K562 (cell line): ENCODE measurements at regions not wholly inside any gene's neighbourhood (a gene's known extent, or its start where the extent isn't known, plus 50 kb on each side); places are given as distances from the start of the nearest gene placed in this dataset.
A peak's percentile ranks its signal among the peaks of the same experiment; 100 is the strongest.

ENCODE experiments used
- ATAC-seq: fragments of 200-7000 bp; cut with Tn5 transposase; 3 replicates; pipeline ENCODE4 v1.9.1; 2020; ENCODE audit warnings: moderate library complexity
- BruUV-seq: library from RNA; stranded (reverse); fragments of 400-500 nt; replicated peaks from 2 replicates; lab custom pipeline; 2021; lab: Mats Ljungman, UMichigan
- CTCF ChIA-PET: fragments of 300-600 bp; formaldehyde crosslinking; extraction: SDS; loops from one replicate; lab custom pipeline; 2021; ENCODE audit warnings: low intra/inter-chr PET ratio; lab: Yijun Ruan, JAX
- POLR2A ChIA-PET: fragments of 300-600, 350-650 bp; sonication (Branson Sonifier 250); formaldehyde crosslinking; extraction: SDS; loops from one replicate; lab custom pipeline; 2021; ENCODE audit warnings: antibody characterized with exemption, inconsistent platforms; lab: Yijun Ruan, JAX
- DNase-seq, 4 experiments: peaks; one replicate each; pipeline versions ENCODE4 v3.0.0 to v3.0.0-alpha.2; 2011 to 2018; ENCODE audit warnings: low spot score in 3 of 4, mixed read lengths in 3 of 4; ENCODE audit errors: extremely low read depth in 1 of 4
- FAIRE-seq: peaks from 2 replicates; lab custom pipeline; 2011; peaks lifted over from hg19 to GRCh38; lab: Jason Lieb, UNC
- H2AFZ ChIP-seq: 2 replicates; pipeline ENCODE4 v1.6.0; 2011; ENCODE audit warnings: low read depth, low read length, control low read depth, inconsistent platforms
- H3K27ac ChIP-seq: fragments of 200-600 bp; 3 replicates; pipeline ENCODE4 v1.8.0; 2011; ENCODE audit warnings: low read depth, mild to moderate bottlenecking, control low read depth, inconsistent platforms, low read length, moderate library complexity, mixed read lengths; ENCODE audit errors: extremely low read depth
- H3K27me3 ChIP-seq, 2 experiments: fragments of 300-600 bp in 1 of 2; 2 replicates in 1 of 2; 3 replicates in 1 of 2; pipeline versions ENCODE4 v1.6.0 to v1.8.0; 2011; ENCODE audit warnings: inconsistent platforms in 2 of 2, low read length in 2 of 2, mild to moderate bottlenecking in 1 of 2, mixed read lengths in 1 of 2, moderate library complexity in 1 of 2; ENCODE audit not compliant: control insufficient read depth in 2 of 2, insufficient read depth in 2 of 2
- H3K36me3 ChIP-seq: fragments of 300-600 bp; 3 replicates; pipeline ENCODE4 v1.8.0; 2011; ENCODE audit warnings: mild to moderate bottlenecking, low read length, inconsistent platforms; ENCODE audit not compliant: control insufficient read depth, insufficient read depth
- H3K4me1 ChIP-seq, 2 experiments: fragments of 200-600 bp in 1 of 2; replicated peaks in 1 of 2; 2 replicates in 1 of 2; 3 replicates in 1 of 2; pipeline versions ENCODE4 v1.5.1 to v1.8.0; 2011; ENCODE audit warnings: inconsistent platforms in 2 of 2, low read length in 2 of 2, mild to moderate bottlenecking in 1 of 2, mixed read lengths in 1 of 2, moderate library complexity in 1 of 2; ENCODE audit not compliant: control insufficient read depth in 2 of 2, insufficient read depth in 2 of 2
- H3K4me2 ChIP-seq: 2 replicates; pipeline ENCODE4 v1.6.1; 2011; ENCODE audit warnings: low read length, control low read depth, inconsistent platforms, mixed read lengths; ENCODE audit not compliant: insufficient read depth
- H3K4me3 ChIP-seq: fragments of 200-600 bp; sonication (generic), shearing (Covaris generic); 2 replicates; pipeline ENCODE4 v1.5.1; 2016; ENCODE audit warnings: control low read depth, inconsistent platforms
- H3K79me2 ChIP-seq: fragments of 200-600 bp; 3 replicates; pipeline ENCODE4 v1.8.0; 2011; ENCODE audit warnings: low read length, inconsistent platforms; ENCODE audit not compliant: control insufficient read depth, insufficient read depth
- H3K9ac ChIP-seq, 2 experiments: 2 replicates each; pipeline versions ENCODE4 v1.6.0 to v1.6.1; 2011; ENCODE audit warnings: low read depth in 2 of 2, low read length in 2 of 2, control low read depth in 1 of 2, inconsistent platforms in 1 of 2, mild to moderate bottlenecking in 1 of 2, mixed read lengths in 1 of 2; ENCODE audit not compliant: insufficient read depth in 1 of 2
- H3K9me1 ChIP-seq: one replicate; pipeline ENCODE4 v1.6.0; 2011; ENCODE audit warnings: inconsistent platforms, mild to moderate bottlenecking, low read length, moderate library complexity; ENCODE audit not compliant: control insufficient read depth, insufficient read depth
- H3K9me3 ChIP-seq: replicated peaks from 2 replicates; pipeline ENCODE4 v1.5.1; 2011; ENCODE audit warnings: low read depth, low read length, inconsistent platforms; ENCODE audit not compliant: control insufficient read depth, insufficient read depth
- H4K20me1 ChIP-seq: replicated peaks from 2 replicates; pipeline ENCODE4 v1.6.1; 2011; ENCODE audit warnings: low read length, inconsistent platforms, mixed read lengths; ENCODE audit not compliant: control insufficient read depth, insufficient read depth
- FOXJ3 ChIP-seq: sonication (generic); formaldehyde crosslinking; IDR thresholded peaks from 2 replicates; pipeline ENCODE4 v1.4.0; 2020; ENCODE audit warnings: mild to moderate bottlenecking, missing genetic modification reagents
- HNRNPUL1 ChIP-seq: fragments of 200-400 bp; formaldehyde crosslinking; IDR thresholded peaks from 2 replicates; pipeline ENCODE4 v1.6.1; 2017; ENCODE audit warnings: low read length
- NFRKB ChIP-seq: fragments of 450-650 bp; IDR thresholded peaks from 2 replicates; pipeline ENCODE4 v1.6.1; 2016; ENCODE audit warnings: low read depth
- PTTG1 ChIP-seq: fragments of 450-650 bp; IDR thresholded peaks from 2 replicates; pipeline ENCODE4 v1.6.1; 2016; ENCODE audit warnings: low read depth, mild to moderate bottlenecking, missing genetic modification characterization, missing compliant biosample characterization
- ZBTB11 ChIP-seq, 3 experiments: fragments of 200-800 bp in 1 of 3; fragments of 250-450 bp in 1 of 3; fragments of 450-650 bp in 1 of 3; sonication (Bioruptor Pico) in 1 of 3; sonication (Bioruptor generic) in 1 of 3; formaldehyde crosslinking in 1 of 3; IDR thresholded peaks; 2 replicates each; pipeline versions ENCODE4 v1.6.1 to v1.8.0; 2016 to 2022; ENCODE audit warnings: mild to moderate bottlenecking in 2 of 3, missing genetic modification characterization in 2 of 3, missing compliant biosample characterization in 1 of 3, moderate library complexity in 1 of 3
- WGBS: fragments of 100-300 bp; shearing (Covaris generic); methylation state at CpG from one replicate; pipeline ENCODE4 v1.1.6; 2016; ENCODE audit warnings: low coverage, mixed read lengths; ENCODE audit not compliant: insufficient coverage; ENCODE audit errors: missing lambda C conversion rate; 5-methylcytosine and 5-hydroxymethylcytosine counted together
- in situ Hi-C: fragments of 300-500 bp; cut with MboI; formaldehyde crosslinking; loops from 4 replicates; pipeline ENCODE4 v1.15.0; 2018; ENCODE audit warnings: inconsistent platforms, mixed read lengths
- intact Hi-C: fragments of 100-400 bp; cut with micrococcal nuclease; formaldehyde crosslinking; loops from 2 replicates; pipeline ENCODE4 v1.14.2; 2022

GRCh38 chr20:48531505-48531904, 296.3 kb downstream of the PREX1 start:
- FAIRE-seq (no peak), DNase-seq (no peak), ATAC-seq (no peak)
- Histone ChIP-seq H3K4me2 (no peak overlapping the region), H2AFZ (no peak overlapping the region), H3K36me3 (no peaks in the 10 kb centered on the region), H3K9me1 (no peaks in the 10 kb centered on the region), H3K9ac (no peak overlapping the region), H3K27ac (no peak overlapping the region), H3K79me2 (no peaks in the 10 kb centered on the region), H3K4me1 (no peaks in the 10 kb centered on the region), H4K20me1 (no peaks in the 10 kb centered on the region), H3K9me3 (no peaks in the 10 kb centered on the region), H3K4me3 (no peak overlapping the region), H3K27me3 (peaks cover 0 to 11% of the 10 kb centered on the region in 2 experiments; a peak in 2 of 5 replicates)
- WGBS, result 0% methylated on average over 2 of the region's 2 CpGs
- in situ Hi-C loops, result no loop called here
- CTCF ChIA-PET, result no interaction called here
- intact Hi-C loops, result no loop called here
- no peak for TF ChIP-seq PTTG1
- no peak for TF ChIP-seq FOXJ3 (CRISPR knock-in tag)
- POLR2A ChIA-PET, result interaction anchor here (0.5 kb wide), 1 partner anchor 374 kb away, joined by 3 read pairs; no protein-coding TSS in a partner anchor
- BruUV-seq, result no TSS peak

DNA sequence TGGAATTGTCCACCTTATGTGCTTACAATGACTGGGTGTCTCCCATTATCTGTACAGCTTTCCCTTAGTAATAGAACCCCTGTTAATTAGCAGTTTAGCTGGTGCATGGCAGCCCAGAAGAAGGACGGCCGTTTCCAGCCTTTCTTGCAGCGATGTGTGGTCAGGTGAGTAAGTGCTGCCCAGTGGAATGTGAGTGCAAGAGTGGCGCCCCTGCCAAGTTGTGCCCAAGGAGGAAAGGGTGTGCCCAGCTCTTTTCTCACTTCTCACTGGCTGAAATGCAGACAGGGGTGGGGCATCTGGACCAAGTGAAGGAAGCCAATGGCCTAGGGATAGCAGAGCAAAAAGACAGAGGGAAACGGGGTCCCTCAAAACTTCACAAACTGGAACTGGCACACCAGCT, 296.8 kb downstream of the PREX1 start:
- no peak for DNase-seq
- TF ChIP-seq ZBTB11 (CRISPR knock-in tag; IDR thresholded peaks at IDR 0.05) (peak in 1 of 3 experiments; percentile 45; a peak in 1 of 6 replicates), HNRNPUL1 (no peak), NFRKB (no peak)

More for the DNA sequence above, 296.8 kb downstream of the PREX1 start:
- H3K27ac ChIP-seq, result no peak overlapping the region
- no peaks in the 10 kb centered on the region for H3K9me3 ChIP-seq
- peaks cover 0 to 11% of the 10 kb centered on the region in 2 experiments; a peak in 2 of 5 replicates for H3K27me3 ChIP-seq
- no peaks in the 10 kb centered on the region for H3K36me3 ChIP-seq
- no peaks in the 10 kb centered on the region for H3K79me2 ChIP-seq
- in situ Hi-C loops, result no loop called here
- CTCF ChIA-PET, result no interaction called here
- intact Hi-C loops, result no loop called here
- BruUV-seq, result no TSS peak
- POLR2A ChIA-PET, result no interaction called here
- no peaks in the 10 kb centered on the region for H3K9me1 ChIP-seq
- no peak overlapping the region for H3K9ac ChIP-seq
- ATAC-seq (no peak), FAIRE-seq (no peak)
- H3K4me1 ChIP-seq, result no peaks in the 10 kb centered on the region
- H2AFZ ChIP-seq, result no peak overlapping the region
- no peaks in the 10 kb centered on the region for H4K20me1 ChIP-seq
- no peak overlapping the region for H3K4me2 ChIP-seq
- H3K4me3 ChIP-seq, result no peak overlapping the region
- 0% methylated on average over 5 of the region's 5 CpGs for WGBS
